ENCODE measurements at regions not wholly inside any gene's neighbourhood (a gene's known extent, or its start where the extent isn't known, plus 50 kb on each side); places are given as distances from the start of the nearest gene placed in this dataset.

- no peak for DNase-seq (ENCODE audit: low spot score)
Observed at GRCh38 chr11:15484398-15484797, 369.7 kb downstream of the INSC start.

DNA sequence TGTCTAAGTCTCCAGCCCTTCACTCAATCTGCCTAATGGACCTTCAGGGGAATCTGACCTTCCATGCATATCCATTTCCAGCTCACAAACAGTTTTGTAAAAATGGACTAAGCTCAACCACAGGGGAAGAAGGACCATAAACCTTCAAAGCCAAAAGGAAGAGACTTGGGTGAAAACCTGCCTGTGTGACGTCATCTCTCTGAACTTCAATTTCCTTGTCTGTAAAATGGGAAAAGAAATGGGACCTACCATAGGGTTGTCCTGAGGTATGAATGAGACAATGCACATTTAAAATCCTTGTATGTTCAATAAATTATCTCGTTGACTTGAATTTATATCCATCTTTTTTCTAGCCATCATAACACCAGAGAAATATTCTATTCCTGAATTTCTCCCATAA is 370.7 kb downstream of the INSC start:
- DNase-seq (ENCODE audit: low spot score): no peak

DNA sequence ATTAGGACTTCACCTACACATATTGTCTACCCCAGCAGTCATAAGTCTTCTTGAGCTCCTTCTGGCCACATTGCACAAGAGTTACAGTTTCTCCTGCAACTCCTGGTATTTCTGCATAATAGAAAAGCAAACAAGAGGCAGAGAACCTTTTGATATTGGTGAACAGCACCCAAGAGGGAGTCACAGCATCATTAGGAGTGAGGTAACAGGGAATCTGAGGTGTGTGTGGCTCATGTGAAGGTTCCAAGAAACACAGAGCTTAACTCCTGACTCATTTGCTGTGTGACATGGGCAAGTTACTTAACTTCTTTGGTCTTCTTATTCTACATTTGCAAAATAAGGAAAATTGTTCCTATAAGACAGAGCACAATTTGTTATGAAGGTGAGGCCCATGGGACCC is 374.6 kb downstream of the INSC start:
- DNase-seq (ENCODE audit: low spot score): no peak

GRCh38 chr11:15490535-15490934 is 375.8 kb downstream of the INSC start:
- DNase-seq (ENCODE audit: low spot score): no peak

GRCh38 chr11:15493066-15493465 is 378.3 kb downstream of the INSC start:
- DNase-seq (ENCODE audit: low spot score): no peak

GRCh38 chr11:15493921-15494620 is 379.3 kb downstream of the INSC start:
- DNase-seq (ENCODE audit: low spot score): no peak

GRCh38 chr11:15494740-15495139 is 380.0 kb downstream of the INSC start:
- DNase-seq (ENCODE audit: low spot score): no peak

DNA sequence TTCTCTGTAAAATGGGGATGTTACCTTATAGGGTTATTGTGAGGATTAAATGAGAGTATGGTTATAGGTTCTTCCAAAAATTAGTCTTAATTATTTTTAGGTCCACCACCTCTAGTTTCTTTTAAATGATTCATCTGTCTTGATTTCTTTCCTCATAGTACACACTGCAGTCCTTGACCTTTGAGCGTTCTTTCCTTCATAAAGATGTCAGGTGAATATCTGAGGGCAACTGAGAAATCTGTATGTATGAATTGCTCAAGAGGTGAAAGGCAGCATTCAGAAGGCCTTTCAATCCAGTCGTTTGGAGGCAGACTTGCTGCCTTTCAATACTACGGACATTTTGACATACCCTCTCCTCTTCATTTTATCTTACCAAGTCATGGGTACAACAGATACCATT is 380.7 kb downstream of the INSC start:
- no peak for DNase-seq (ENCODE audit: low spot score)

DNA sequence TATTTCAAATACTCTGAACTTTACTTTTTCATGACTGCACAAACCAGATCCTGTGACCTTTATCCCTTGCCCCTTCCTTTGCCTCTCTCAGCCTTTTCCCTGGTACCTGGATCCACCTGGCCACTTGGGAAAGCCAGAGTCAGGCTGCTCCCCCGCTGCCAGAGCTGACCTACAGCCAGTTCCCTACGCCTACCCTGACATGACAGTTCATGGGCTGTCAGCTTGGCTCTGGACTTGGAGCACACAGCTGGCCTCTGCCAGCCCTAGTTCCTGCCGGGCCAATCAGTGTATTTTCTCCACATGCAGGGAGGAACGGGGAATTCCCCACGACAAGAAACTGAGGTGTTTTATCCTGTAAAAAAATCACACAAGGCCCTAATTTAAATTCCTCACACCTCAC is 382.6 kb downstream of the INSC start:
- DNase-seq (ENCODE audit: low spot score): no peak

- no peak for DNase-seq (ENCODE audit: low spot score)
Observed at GRCh38 chr11:15499674-15500073, 385.0 kb downstream of the INSC start.

DNA sequence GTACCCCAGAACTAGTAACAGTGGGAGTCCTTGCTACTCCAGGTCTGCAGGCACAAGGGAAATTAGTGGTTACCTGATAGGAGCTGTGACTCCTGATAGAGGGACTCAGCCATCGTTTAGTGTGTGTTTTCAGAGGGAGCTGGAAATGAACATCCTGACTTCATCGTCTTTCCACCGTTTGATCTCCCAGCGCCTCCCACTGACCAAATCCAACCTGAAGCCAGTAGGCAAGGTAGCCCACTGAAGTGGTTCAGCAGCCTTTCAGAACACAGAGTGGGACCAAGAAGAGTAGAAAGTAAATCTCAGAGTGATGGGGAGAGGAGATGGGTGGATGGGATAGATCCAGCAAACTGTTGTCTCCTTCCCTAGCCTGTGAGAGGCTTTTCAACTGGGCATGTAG is 385.9 kb downstream of the INSC start:
- no peak for DNase-seq (ENCODE audit: low spot score)

DNA sequence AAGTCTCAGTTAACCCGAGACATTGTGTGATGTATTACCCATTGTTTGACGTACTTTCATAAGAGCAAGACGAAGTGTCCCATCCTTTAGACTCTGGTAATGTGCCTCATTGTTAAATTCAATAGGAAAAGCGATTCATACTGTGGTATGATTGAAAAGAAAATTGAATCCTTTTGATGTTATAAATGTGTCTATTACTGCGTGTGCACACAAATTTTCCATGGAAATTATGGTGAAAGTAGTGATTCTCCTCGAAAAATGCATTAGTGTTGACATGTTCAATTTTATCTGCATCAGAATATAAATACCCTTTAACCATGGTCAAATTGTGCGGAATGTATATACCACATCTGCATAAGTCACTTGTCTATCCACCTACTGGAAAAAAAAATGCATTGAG is 386.8 kb downstream of the INSC start:
- DNase-seq (ENCODE audit: low spot score): no peak

DNA sequence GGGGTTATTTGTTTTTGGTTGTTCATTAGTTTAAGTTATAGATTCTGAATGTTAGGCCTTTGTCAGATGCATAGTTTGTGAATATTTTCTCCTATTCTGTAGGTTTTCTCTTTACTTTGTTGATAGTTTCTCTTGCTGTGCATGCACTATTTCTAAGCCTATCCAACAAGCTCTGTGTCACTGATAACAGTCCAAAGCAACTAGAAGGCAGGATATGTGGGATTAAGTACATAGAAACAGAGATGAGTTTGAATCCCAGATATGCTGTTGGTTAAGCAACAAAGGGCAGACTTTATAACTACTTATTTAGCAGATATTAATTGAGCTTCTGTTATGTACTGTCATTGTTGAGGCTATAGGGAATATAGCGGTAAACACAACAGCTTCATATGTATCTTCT is 390.4 kb downstream of the INSC start:
- DNase-seq (ENCODE audit: low spot score): no peak

- DNase-seq (ENCODE audit: low spot score): no peak
Observed at GRCh38 chr11:15507592-15507991, 392.9 kb downstream of the INSC start.

DNA sequence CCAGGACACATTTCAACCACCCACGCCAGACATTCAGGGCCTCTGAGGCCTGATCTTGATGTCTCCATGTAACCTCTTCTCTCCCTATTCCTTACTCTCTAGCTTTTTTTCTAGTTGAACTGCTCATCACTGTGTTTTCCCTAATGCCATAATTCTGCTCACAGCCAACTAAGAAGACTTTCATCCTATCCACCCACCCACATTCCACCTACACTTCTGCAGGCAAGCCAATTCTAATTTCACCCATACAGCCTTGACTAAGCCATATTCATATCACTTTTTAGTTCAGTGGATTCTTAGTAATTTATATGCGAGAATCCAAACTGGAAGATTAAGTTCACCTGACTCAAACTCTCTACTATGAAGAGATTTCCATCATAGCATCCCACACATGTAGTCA is 394.4 kb downstream of the INSC start:
- no peak for DNase-seq (ENCODE audit: low spot score)

GRCh38 chr11:15519124-15519791 is 404.5 kb downstream of the INSC start:
- no peak for DNase-seq (ENCODE audit: low spot score)

- DNase-seq (ENCODE audit: low spot score): no peak
Observed at GRCh38 chr11:15519911-15520310, 405.2 kb downstream of the INSC start.

GRCh38 chr11:15523543-15523942 is 408.8 kb downstream of the INSC start:
- DNase-seq (ENCODE audit: low spot score): no peak

DNA sequence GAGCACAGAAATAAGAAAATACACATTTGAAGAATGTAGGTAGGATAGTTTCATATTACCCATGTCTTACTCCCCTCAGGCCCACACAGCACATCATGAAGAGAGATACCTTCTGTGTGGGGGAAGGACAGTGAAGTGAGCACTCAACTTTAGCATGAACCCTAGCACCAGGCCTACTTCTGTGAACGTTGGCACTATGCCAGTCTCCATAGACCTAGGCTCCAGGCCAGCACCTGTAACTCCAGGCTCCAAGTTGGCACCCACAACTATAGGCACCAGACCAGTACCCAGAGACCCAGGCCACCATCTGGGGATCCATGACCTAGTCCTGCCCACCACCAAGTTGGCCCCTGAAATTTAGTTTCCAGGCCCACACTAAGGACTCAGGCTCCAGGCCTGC is 410.9 kb downstream of the INSC start:
- DNase-seq (ENCODE audit: low spot score): no peak

GRCh38 chr11:15526032-15526431 is 411.3 kb downstream of the INSC start:
- DNase-seq (ENCODE audit: low spot score): no peak

GRCh38 chr11:15526859-15527450 is 412.2 kb downstream of the INSC start:
- DNase-seq (ENCODE audit: low spot score): no peak

DNA sequence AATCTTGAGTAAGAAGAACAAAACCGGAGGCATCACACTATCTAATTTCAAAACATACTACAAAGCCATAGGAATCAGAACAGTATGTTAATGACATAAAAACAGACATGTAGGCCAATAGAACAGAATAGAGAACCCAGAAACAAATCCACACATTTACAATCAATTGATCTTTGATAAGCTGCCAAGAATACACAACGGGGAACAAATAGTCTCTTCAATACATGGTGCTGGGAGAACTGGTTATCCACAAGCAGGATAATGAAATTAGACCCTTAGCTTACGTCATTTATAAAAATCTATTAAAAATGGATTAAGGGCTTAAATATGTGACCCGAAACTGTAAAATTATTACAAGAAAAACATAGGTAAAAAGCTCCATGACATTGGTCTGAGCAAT is 417.7 kb downstream of the INSC start:
- no peak for DNase-seq (ENCODE audit: low spot score)

- no peak for DNase-seq (ENCODE audit: low spot score)
Observed at GRCh38 chr11:15534266-15534665, 419.5 kb downstream of the INSC start.
